Keratinocyte (primary cell): ENCODE measurements at regions not wholly inside any gene's neighbourhood (a gene's known extent, or its start where the extent isn't known, plus 50 kb on each side); places are given as distances from the start of the nearest gene placed in this dataset.
"Not testable (repeated sequence)": the region's sequence is repeated elsewhere in the genome, so short reads cannot be mapped to it uniquely, and the experiment has no call there.

ENCODE experiments used
- EZH2 ChIP-seq: IDR thresholded peaks from one replicate; pipeline ENCODE4 v1.6.1; 2012; ENCODE audit warnings: inconsistent platforms, mild to moderate bottlenecking, low read length, moderate library complexity
- TF ChIP-seq, protein P1 (sequence below), 3 experiments: IDR thresholded peaks in 1 of 3; conservative IDR thresholded peaks in 1 of 3; optimal IDR thresholded peaks in 1 of 3; 2 replicates in 2 of 3; 3 replicates in 1 of 3; pipeline versions ENCODE3 to v1.5.1; 2011; ENCODE audit warnings: low read length in 3 of 3, mild to moderate bottlenecking in 3 of 3, moderate library complexity in 2 of 3, control low read depth in 1 of 3, inconsistent platforms in 1 of 3; ENCODE audit not compliant: insufficient read depth in 2 of 3; ENCODE audit errors: extremely low read depth in 1 of 3

DNA sequence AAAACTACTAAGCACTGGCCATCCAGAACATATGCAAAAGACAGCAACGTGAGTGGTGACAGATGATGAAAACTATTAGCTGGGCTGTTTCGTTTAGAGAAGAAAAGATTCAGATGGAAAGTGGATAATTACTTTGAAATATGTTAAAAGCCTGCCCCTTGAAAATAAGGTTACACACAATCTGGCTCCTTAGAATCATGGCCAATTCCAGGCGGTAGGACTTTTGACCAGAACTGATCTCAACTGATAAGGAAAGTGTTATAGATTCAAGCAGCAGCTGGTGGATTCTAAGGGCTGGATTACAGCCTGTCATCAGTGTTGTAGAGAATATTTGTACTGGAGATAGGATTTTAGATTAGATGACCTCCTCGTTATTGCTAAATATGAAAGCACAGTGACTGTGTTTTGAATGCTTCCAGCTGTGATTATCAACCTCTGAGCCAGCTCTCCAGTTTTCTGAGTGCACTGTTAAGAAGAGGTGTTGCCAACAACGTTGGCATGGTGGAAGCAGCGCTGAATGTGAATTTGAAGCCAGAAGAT, 75.1 kb downstream of the KBTBD2 start:
- TF ChIP-seq, protein P1, sequence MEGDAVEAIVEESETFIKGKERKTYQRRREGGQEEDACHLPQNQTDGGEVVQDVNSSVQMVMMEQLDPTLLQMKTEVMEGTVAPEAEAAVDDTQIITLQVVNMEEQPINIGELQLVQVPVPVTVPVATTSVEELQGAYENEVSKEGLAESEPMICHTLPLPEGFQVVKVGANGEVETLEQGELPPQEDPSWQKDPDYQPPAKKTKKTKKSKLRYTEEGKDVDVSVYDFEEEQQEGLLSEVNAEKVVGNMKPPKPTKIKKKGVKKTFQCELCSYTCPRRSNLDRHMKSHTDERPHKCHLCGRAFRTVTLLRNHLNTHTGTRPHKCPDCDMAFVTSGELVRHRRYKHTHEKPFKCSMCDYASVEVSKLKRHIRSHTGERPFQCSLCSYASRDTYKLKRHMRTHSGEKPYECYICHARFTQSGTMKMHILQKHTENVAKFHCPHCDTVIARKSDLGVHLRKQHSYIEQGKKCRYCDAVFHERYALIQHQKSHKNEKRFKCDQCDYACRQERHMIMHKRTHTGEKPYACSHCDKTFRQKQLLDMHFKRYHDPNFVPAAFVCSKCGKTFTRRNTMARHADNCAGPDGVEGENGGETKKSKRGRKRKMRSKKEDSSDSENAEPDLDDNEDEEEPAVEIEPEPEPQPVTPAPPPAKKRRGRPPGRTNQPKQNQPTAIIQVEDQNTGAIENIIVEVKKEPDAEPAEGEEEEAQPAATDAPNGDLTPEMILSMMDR (optimal IDR thresholded peaks at IDR 0.05 in 1 of 3, IDR thresholded peaks at IDR 0.05 in 1 of 3, conservative IDR thresholded peaks at IDR 0.05 in 1 of 3; ENCODE audit: extremely low read depth in 1 of 3, insufficient read depth in 2 of 3, low read length in 3 of 3): not testable (repeated sequence)
- not testable (repeated sequence) for TF ChIP-seq EZH2
